Astrocyte (in vitro differentiated cells and primary cell): ENCODE measurements at regions not wholly inside any gene's neighbourhood (a gene's known extent, or its start where the extent isn't known, plus 50 kb on each side); places are given as distances from the start of the nearest gene placed in this dataset.

ENCODE experiments used
- DNase-seq: peaks from one replicate; pipeline ENCODE4 v3.0.0-alpha.2; 2010; ENCODE audit warnings: low read depth
- FAIRE-seq: peaks from 2 replicates; lab custom pipeline; 2011; peaks lifted over from hg19 to GRCh38; lab: Jason Lieb, UNC
- H2AFZ ChIP-seq: 2 replicates; pipeline ENCODE4 v1.6.0; 2012; ENCODE audit warnings: low read depth, low read length, inconsistent platforms
- H3K27ac ChIP-seq: 2 replicates; pipeline ENCODE4 v1.5.1; 2011; ENCODE audit warnings: low read depth, low read length, inconsistent platforms
- H3K27me3 ChIP-seq: 2 replicates; pipeline ENCODE4 v1.6.0; 2011; ENCODE audit warnings: low read length, inconsistent platforms; ENCODE audit not compliant: insufficient read depth
- H3K36me3 ChIP-seq: 2 replicates; pipeline ENCODE4 v1.5.1; 2011; ENCODE audit warnings: low read length, inconsistent platforms; ENCODE audit not compliant: insufficient read depth
- H3K4me1 ChIP-seq: 2 replicates; pipeline ENCODE4 v1.5.1; 2011; ENCODE audit warnings: low read length, inconsistent platforms; ENCODE audit not compliant: insufficient read depth
- H3K4me2 ChIP-seq: 2 replicates; pipeline ENCODE4 v1.6.0; 2012; ENCODE audit warnings: low read length, inconsistent platforms
- H3K4me3 ChIP-seq: 2 replicates; pipeline ENCODE4 v1.5.1; 2011; ENCODE audit warnings: low read depth, mild to moderate bottlenecking, low read length, inconsistent platforms; ENCODE audit not compliant: insufficient read depth
- H3K79me2 ChIP-seq: 2 replicates; pipeline ENCODE4 v1.6.0; 2012; ENCODE audit warnings: mild to moderate bottlenecking, low read length, inconsistent platforms; ENCODE audit not compliant: insufficient read depth
- H3K9ac ChIP-seq: 2 replicates; pipeline ENCODE4 v1.6.0; 2012; ENCODE audit warnings: mild to moderate bottlenecking, low read length, inconsistent platforms
- H3K9me3 ChIP-seq: 2 replicates; pipeline ENCODE4 v1.5.1; 2012; ENCODE audit warnings: low read depth, mild to moderate bottlenecking, low read length, inconsistent platforms; ENCODE audit not compliant: insufficient read depth
- H4K20me1 ChIP-seq: 2 replicates; pipeline ENCODE4 v1.6.0; 2012; ENCODE audit warnings: low read length, inconsistent platforms; ENCODE audit not compliant: insufficient read depth
- H3K27ac Mint-ChIP-seq: one replicate; pipeline ENCODE4 v1.8.0; 2021; ENCODE audit warnings: mild to moderate bottlenecking, mixed read lengths; ENCODE audit not compliant: unreplicated experiment
- H3K27me3 Mint-ChIP-seq: one replicate; pipeline ENCODE4 v1.8.0; 2021; ENCODE audit warnings: low read depth, mixed read lengths; ENCODE audit not compliant: unreplicated experiment
- H3K36me3 Mint-ChIP-seq: one replicate; pipeline ENCODE4 v1.8.0; 2021; ENCODE audit warnings: low read depth, mixed read lengths; ENCODE audit not compliant: unreplicated experiment
- H3K4me1 Mint-ChIP-seq: one replicate; pipeline ENCODE4 v1.8.0; 2021; ENCODE audit warnings: low read depth, mixed read lengths; ENCODE audit not compliant: unreplicated experiment
- H3K4me3 Mint-ChIP-seq: one replicate; pipeline ENCODE4 v1.8.0; 2021; ENCODE audit warnings: mild to moderate bottlenecking, moderate library complexity, mixed read lengths; ENCODE audit not compliant: unreplicated experiment
- H3K9me3 Mint-ChIP-seq: one replicate; pipeline ENCODE4 v1.8.0; 2021; ENCODE audit warnings: mild to moderate bottlenecking, mixed read lengths; ENCODE audit not compliant: unreplicated experiment
- EZH2 ChIP-seq: IDR thresholded peaks from 2 replicates; pipeline ENCODE4 v1.6.1; 2012; ENCODE audit warnings: mild to moderate bottlenecking, low read length, inconsistent platforms; ENCODE audit not compliant: insufficient read depth
- TF ChIP-seq, protein P1 (sequence below): IDR thresholded peaks from 2 replicates; pipeline ENCODE4 v1.5.1; 2011; ENCODE audit warnings: low read depth, mild to moderate bottlenecking, inconsistent platforms, low read length, moderate library complexity; ENCODE audit not compliant: insufficient read depth

DNA sequence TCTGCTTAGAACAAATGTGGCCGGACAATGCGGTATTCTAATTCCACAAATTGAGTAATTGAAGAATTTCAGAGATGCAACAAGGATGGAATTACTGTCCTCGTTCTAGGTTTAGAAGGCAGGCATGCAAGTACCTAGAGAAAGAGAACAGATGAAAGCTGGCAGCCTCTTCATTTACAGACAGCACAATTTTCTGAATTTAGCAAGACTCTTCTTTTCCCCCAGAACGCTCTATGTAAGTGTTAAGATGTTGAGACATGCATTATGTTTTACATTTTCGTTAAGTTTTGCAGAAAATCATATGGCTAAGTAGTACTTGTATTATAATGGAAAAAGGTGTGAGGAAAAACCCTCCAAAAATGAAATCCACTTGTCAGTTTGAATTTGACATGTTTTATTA is 259.5 kb upstream of the ARRDC3 start:
- H3K4me3 ChIP-seq = no peak overlapping the region
- no peaks in the 10 kb centered on the region for H3K36me3 ChIP-seq
- Mint-ChIP-seq H3K9me3 (no peaks in the 10 kb centered on the region), H3K36me3 (no peaks in the 10 kb centered on the region), H3K4me3 (no peak overlapping the region), H3K4me1 (no peaks in the 10 kb centered on the region), H3K27ac (no peak overlapping the region), H3K27me3 (no peaks in the 10 kb centered on the region)
- no peak overlapping the region for H3K27ac ChIP-seq
- no peak overlapping the region for H3K9ac ChIP-seq
- H3K4me2 ChIP-seq = no peak overlapping the region
- H4K20me1 ChIP-seq = no peaks in the 10 kb centered on the region
- H3K79me2 ChIP-seq = no peaks in the 10 kb centered on the region
- TF ChIP-seq EZH2 = no peak
- TF ChIP-seq, protein P1, sequence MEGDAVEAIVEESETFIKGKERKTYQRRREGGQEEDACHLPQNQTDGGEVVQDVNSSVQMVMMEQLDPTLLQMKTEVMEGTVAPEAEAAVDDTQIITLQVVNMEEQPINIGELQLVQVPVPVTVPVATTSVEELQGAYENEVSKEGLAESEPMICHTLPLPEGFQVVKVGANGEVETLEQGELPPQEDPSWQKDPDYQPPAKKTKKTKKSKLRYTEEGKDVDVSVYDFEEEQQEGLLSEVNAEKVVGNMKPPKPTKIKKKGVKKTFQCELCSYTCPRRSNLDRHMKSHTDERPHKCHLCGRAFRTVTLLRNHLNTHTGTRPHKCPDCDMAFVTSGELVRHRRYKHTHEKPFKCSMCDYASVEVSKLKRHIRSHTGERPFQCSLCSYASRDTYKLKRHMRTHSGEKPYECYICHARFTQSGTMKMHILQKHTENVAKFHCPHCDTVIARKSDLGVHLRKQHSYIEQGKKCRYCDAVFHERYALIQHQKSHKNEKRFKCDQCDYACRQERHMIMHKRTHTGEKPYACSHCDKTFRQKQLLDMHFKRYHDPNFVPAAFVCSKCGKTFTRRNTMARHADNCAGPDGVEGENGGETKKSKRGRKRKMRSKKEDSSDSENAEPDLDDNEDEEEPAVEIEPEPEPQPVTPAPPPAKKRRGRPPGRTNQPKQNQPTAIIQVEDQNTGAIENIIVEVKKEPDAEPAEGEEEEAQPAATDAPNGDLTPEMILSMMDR = no peak
- DNase-seq = no peak
- no peaks in the 10 kb centered on the region for H3K9me3 ChIP-seq
- H3K27me3 ChIP-seq = no peaks in the 10 kb centered on the region
- H2AFZ ChIP-seq = no peak overlapping the region
- no peak for FAIRE-seq
- no peaks in the 10 kb centered on the region for H3K4me1 ChIP-seq

DNA sequence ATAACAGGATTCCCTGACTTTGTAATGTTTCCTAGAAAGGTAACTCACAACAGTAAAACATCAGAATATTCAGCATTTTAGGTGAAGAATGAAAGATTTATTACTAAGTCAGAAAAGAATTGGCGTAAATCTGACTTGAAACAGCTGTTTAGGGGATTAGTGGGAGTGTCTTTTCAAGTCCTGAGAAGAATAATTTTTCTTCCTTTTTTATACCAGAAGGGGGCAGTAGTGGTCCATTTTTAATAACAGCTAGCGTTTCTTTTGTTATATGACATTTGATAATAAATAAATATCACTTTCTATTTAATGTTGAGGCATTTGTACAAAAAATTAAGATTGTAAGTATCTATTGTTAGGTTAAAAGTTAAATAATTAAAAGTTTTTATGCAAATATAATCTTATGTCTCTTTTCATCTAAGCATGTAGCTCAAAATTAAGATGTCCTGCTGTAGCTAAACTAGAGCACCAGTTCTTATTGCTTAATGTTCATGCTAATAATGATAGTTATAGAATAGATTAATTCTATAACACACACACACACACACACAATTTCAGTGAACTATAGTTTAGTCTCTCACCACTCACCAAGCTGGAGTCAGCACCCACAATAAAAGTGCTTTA is 258.7 kb upstream of the ARRDC3 start:
- Histone ChIP-seq H3K4me2 (no peak overlapping the region), H3K4me3 (no peak overlapping the region), H3K9me3 (no peaks in the 10 kb centered on the region), H3K36me3 (no peaks in the 10 kb centered on the region), H4K20me1 (no peaks in the 10 kb centered on the region), H3K27me3 (no peaks in the 10 kb centered on the region), H3K4me1 (no peaks in the 10 kb centered on the region), H3K79me2 (no peaks in the 10 kb centered on the region), H2AFZ (no peak overlapping the region), H3K27ac (no peak overlapping the region), H3K9ac (no peak overlapping the region)
- Mint-ChIP-seq H3K36me3 (no peaks in the 10 kb centered on the region), H3K9me3 (no peaks in the 10 kb centered on the region), H3K4me1 (no peaks in the 10 kb centered on the region), H3K27ac (no peak overlapping the region), H3K4me3 (no peak overlapping the region), H3K27me3 (no peaks in the 10 kb centered on the region)
- TF ChIP-seq EZH2 = no peak
- TF ChIP-seq, protein P1 = peak; percentile 56
- peak; percentile 12 for DNase-seq
- FAIRE-seq = no peak

DNA sequence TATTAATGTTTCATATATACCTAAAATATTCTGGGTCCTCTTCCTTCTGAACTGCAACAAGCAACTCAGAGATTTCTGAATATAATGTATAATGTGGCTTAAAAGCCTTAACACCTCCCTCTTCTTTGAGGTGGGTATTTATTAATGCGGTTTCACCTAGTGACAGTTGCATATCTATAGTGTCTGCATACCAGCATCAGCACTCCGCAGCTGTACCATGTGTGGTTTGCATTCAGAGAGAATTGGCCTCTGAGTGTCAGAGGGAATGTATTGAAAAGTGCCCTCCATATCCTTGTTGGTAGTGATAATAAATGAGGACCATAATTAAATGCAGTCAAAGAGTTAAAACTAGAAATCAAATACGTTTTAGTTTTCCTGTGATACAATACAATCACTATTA is 256.6 kb upstream of the ARRDC3 start:
- Mint-ChIP-seq H3K9me3 (no peaks in the 10 kb centered on the region), H3K27me3 (no peaks in the 10 kb centered on the region), H3K4me1 (no peaks in the 10 kb centered on the region), H3K27ac (no peak overlapping the region), H3K4me3 (no peak overlapping the region), H3K36me3 (no peaks in the 10 kb centered on the region)
- no peak for DNase-seq
- Histone ChIP-seq H3K9ac (no peak overlapping the region), H3K36me3 (no peaks in the 10 kb centered on the region), H4K20me1 (no peaks in the 10 kb centered on the region), H3K27me3 (peaks cover 2% of the 10 kb centered on the region), H3K27ac (no peak overlapping the region), H3K79me2 (no peaks in the 10 kb centered on the region), H3K4me1 (no peaks in the 10 kb centered on the region), H3K9me3 (no peaks in the 10 kb centered on the region), H3K4me2 (no peak overlapping the region), H2AFZ (no peak overlapping the region), H3K4me3 (no peak overlapping the region)
- no peak for FAIRE-seq
- TF ChIP-seq EZH2 = no peak
- TF ChIP-seq, protein P1 = no peak
